GM12891 (cell line): ENCODE measurements at regions not wholly inside any gene's neighbourhood (a gene's known extent, or its start where the extent isn't known, plus 50 kb on each side); places are given as distances from the start of the nearest gene placed in this dataset.

Experiments used
- PAX5 ChIP-seq: IDR thresholded peaks from 2 replicates; pipeline ENCODE4 v1.6.1; 2011; ENCODE audit warnings: low read length, moderate library complexity, mild to moderate bottlenecking; ENCODE audit not compliant: insufficient read depth, severe bottlenecking
- POLR2A ChIP-seq: IDR thresholded peaks from 2 replicates; pipeline ENCODE4 v1.6.1; 2011; ENCODE audit warnings: low read depth, low read length, control low read depth
- POLR2AphosphoS5 ChIP-seq: IDR thresholded peaks from 2 replicates; pipeline ENCODE4 v1.6.1; 2011; ENCODE audit warnings: low read depth, low read length, control low read depth
- TAF1 ChIP-seq: IDR thresholded peaks from 2 replicates; pipeline ENCODE4 v1.6.1; 2011; ENCODE audit warnings: low read depth, low read length, control low read depth

DNA sequence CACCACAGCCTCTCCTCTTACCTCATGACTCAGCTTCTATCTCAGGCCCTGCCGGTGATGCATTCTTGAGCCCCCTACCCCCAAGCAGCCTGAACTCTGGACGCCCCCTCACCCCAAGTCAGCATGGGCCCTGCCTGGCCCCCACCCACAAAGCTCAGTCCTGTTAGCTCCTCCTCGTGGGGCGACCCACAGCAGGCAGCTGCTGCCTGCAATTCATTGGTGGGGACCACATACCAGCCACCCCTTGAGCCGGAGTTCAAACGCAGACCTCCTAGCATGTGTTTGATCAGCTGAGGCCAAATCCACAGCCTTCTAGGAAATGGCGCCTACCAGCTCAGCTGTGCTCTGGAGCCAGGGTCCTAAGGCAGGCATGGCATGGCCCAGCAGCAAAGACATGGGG lies 111.8 kb downstream of the EFNB1 start:
- TF ChIP-seq POLR2AphosphoS5 (no peak), PAX5 (no peak), TAF1 (no peak), POLR2A (no peak)
